Mesothelial cell of epicardium (in vitro differentiated cells): ENCODE measurements at regions not wholly inside any gene's neighbourhood (a gene's known extent, or its start where the extent isn't known, plus 50 kb on each side); places are given as distances from the start of the nearest gene placed in this dataset.
"Not testable (repeated sequence)": the region's sequence is repeated elsewhere in the genome, so short reads cannot be mapped to it uniquely, and the experiment has no call there.

ENCODE experiments used
- DNase-seq, 2 experiments: peaks; one replicate each; pipeline ENCODE4 v3.0.0; 2021; ENCODE audit warnings: low spot score in 2 of 2; ENCODE audit not compliant: unreplicated experiment in 2 of 2
- H3K27ac Mint-ChIP-seq: 2 replicates; pipeline ENCODE4 v1.8.0; 2021; ENCODE audit warnings: mixed read lengths
- H3K27me3 Mint-ChIP-seq: 2 replicates; pipeline ENCODE4 v1.8.0; 2021; ENCODE audit warnings: low read depth, mixed read lengths
- H3K36me3 Mint-ChIP-seq: 2 replicates; pipeline ENCODE4 v1.8.0; 2021; ENCODE audit warnings: mixed read lengths
- H3K4me1 Mint-ChIP-seq: 2 replicates; pipeline ENCODE4 v1.8.0; 2021; ENCODE audit warnings: mixed read lengths
- H3K4me3 Mint-ChIP-seq: 2 replicates; pipeline ENCODE4 v1.8.0; 2021; ENCODE audit warnings: mild to moderate bottlenecking, moderate library complexity, mixed read lengths
- H3K9me3 Mint-ChIP-seq: 2 replicates; pipeline ENCODE4 v1.8.0; 2021; ENCODE audit warnings: mixed read lengths
- TF ChIP-seq, protein P1 (sequence below): fragments of 200-600 bp; sonication (generic); IDR thresholded peaks from one replicate; pipeline ENCODE4 v1.5.0; 2021; ENCODE audit warnings: antibody characterized with exemption; ENCODE audit not compliant: unreplicated experiment

GRCh38 chr2:88942798-88943197 is 251.3 kb downstream of the RPIA start:
- H3K36me3 Mint-ChIP-seq: peaks cover 2% of the 10 kb centered on the region
- no peak overlapping the region for H3K4me3 Mint-ChIP-seq
- peaks cover 45% of the 10 kb centered on the region for H3K9me3 Mint-ChIP-seq
- TF ChIP-seq, protein P1, sequence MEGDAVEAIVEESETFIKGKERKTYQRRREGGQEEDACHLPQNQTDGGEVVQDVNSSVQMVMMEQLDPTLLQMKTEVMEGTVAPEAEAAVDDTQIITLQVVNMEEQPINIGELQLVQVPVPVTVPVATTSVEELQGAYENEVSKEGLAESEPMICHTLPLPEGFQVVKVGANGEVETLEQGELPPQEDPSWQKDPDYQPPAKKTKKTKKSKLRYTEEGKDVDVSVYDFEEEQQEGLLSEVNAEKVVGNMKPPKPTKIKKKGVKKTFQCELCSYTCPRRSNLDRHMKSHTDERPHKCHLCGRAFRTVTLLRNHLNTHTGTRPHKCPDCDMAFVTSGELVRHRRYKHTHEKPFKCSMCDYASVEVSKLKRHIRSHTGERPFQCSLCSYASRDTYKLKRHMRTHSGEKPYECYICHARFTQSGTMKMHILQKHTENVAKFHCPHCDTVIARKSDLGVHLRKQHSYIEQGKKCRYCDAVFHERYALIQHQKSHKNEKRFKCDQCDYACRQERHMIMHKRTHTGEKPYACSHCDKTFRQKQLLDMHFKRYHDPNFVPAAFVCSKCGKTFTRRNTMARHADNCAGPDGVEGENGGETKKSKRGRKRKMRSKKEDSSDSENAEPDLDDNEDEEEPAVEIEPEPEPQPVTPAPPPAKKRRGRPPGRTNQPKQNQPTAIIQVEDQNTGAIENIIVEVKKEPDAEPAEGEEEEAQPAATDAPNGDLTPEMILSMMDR: no peak
- H3K27me3 Mint-ChIP-seq: no peaks in the 10 kb centered on the region
- H3K4me1 Mint-ChIP-seq: no peaks in the 10 kb centered on the region
- no peak overlapping the region for H3K27ac Mint-ChIP-seq
- no peak for DNase-seq

DNA sequence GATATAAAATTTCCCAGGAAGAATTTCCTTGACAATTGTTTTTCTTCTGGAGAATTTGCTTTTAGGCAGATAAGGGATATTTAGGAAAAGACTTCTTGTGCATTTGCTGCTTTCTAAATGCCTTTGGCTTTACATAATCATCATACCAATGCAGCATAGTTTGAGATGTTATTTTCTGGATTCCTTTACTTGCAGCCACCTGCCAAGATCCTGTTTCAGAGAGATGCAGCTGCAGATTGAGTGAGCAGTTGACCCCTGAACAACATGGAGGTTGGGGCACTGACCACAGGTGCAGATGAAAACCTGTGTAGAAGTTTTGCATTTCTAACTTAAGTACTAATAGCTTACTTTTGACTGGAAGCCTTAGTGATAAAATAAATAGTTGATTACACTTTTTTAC is 257.9 kb downstream of the RPIA start:
- DNase-seq: no peak
- Mint-ChIP-seq H3K4me1 (no peaks in the 10 kb centered on the region), H3K4me3 (no peak overlapping the region), H3K36me3 (peaks cover 2% of the 10 kb centered on the region), H3K9me3 (peaks cover 48% of the 10 kb centered on the region), H3K27ac (no peak overlapping the region), H3K27me3 (no peaks in the 10 kb centered on the region)
- TF ChIP-seq, protein P1: no peak

GRCh38 chr2:88950010-88950409 is 258.5 kb downstream of the RPIA start:
- DNase-seq: no peak
- peaks cover 51% of the 10 kb centered on the region for H3K9me3 Mint-ChIP-seq
- H3K27me3 Mint-ChIP-seq: no peaks in the 10 kb centered on the region
- peaks cover 2% of the 10 kb centered on the region for H3K36me3 Mint-ChIP-seq
- H3K4me1 Mint-ChIP-seq: no peaks in the 10 kb centered on the region
- TF ChIP-seq, protein P1: no peak
- H3K27ac Mint-ChIP-seq: no peak overlapping the region
- no peak overlapping the region for H3K4me3 Mint-ChIP-seq

- Mint-ChIP-seq H3K4me3 (no peak overlapping the region), H3K27ac (no peak overlapping the region), H3K27me3 (no peaks in the 10 kb centered on the region), H3K9me3 (peaks cover 48% of the 10 kb centered on the region), H3K4me1 (no peaks in the 10 kb centered on the region), H3K36me3 (peaks cover 2% of the 10 kb centered on the region)
- DNase-seq: no peak
- TF ChIP-seq, protein P1: no peak
Observed at GRCh38 chr2:88955607-88956006, 264.1 kb downstream of the RPIA start.

DNA sequence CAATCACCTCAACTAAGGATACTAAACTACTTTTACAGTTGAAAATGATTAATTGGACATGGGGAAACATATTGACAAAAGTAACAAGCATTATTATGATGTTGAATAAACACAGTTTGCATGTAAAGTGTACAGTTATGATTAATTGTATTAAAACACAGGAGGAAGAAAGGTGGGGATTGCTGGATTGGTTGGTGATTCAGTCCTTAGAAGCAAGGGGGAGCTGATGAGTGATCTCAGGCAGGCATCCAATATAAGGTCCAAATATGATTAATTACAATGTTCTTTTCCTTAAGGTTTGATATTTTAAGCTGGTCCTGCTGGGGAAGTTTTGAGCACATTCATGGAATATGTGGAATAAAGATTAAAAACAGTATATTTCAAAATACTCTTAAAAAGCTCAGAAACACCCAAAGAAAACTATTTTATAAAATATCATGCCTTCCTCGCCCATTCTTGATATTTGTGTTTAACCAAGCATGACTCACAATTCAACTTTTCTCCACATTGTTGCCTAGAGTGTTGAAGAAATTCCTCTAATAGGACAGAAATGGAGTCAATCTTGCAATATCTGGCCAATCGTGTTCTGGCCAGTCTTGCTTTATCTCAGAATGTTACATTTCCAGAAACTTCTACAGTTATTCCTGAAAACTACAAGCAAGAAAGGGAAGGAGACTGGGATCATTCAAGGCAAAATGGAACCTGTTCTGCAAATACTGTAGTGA is 268.2 kb downstream of the RPIA start:
- DNase-seq: no peak
- Mint-ChIP-seq H3K36me3 (no peaks in the 10 kb centered on the region), H3K4me1 (no peaks in the 10 kb centered on the region), H3K27me3 (no peaks in the 10 kb centered on the region), H3K9me3 (peaks cover 32% of the 10 kb centered on the region), H3K27ac (no peak overlapping the region), H3K4me3 (no peak overlapping the region)
- TF ChIP-seq, protein P1: no peak

- not testable (repeated sequence) for H3K4me1 Mint-ChIP-seq, H3K27me3 Mint-ChIP-seq, DNase-seq, H3K27ac Mint-ChIP-seq, H3K36me3 Mint-ChIP-seq, H3K4me3 Mint-ChIP-seq
- peaks cover 38% of the 10 kb centered on the region for H3K9me3 Mint-ChIP-seq
Observed at GRCh38 chr2:88961323-88961722, 269.9 kb downstream of the RPIA start.
